OCI-LY1 (cell line): ENCODE measurements at regions not wholly inside any gene's neighbourhood (a gene's known extent, or its start where the extent isn't known, plus 50 kb on each side); places are given as distances from the start of the nearest gene placed in this dataset.
A peak's percentile ranks its signal among the peaks of the same experiment; 100 is the strongest.

ENCODE experiments used
- H2AFZ ChIP-seq: fragments of 200-600 bp; sonication (generic), shearing (Covaris generic); 2 replicates; pipeline ENCODE4 v1.6.0; 2014; ENCODE audit warnings: antibody characterized with exemption, mild to moderate bottlenecking, low read length
- H3F3A ChIP-seq: fragments of 200-600 bp; sonication (generic), shearing (Covaris generic); 2 replicates; pipeline ENCODE4 v1.6.0; 2014; ENCODE audit warnings: mild to moderate bottlenecking, antibody characterized with exemption, low read length, moderate library complexity; ENCODE audit not compliant: insufficient read depth
- H3K27ac ChIP-seq: fragments of 200-600 bp; sonication (generic); 2 replicates; pipeline ENCODE4 v1.5.1; 2014; ENCODE audit warnings: low read length, mixed run types, mild to moderate bottlenecking, low read depth; ENCODE audit not compliant: poor library complexity, severe bottlenecking
- H3K27me3 ChIP-seq: fragments of 200-600 bp; sonication (generic); 2 replicates; pipeline ENCODE4 v1.6.0; 2014; ENCODE audit warnings: antibody characterized with exemption, mild to moderate bottlenecking, low read length, moderate library complexity; ENCODE audit not compliant: insufficient read depth
- H3K36me3 ChIP-seq: fragments of 200-600 bp; sonication (generic); 2 replicates; pipeline ENCODE4 v1.6.1; 2014; ENCODE audit warnings: mild to moderate bottlenecking, antibody characterized with exemption, low read length, moderate library complexity, mixed read lengths; ENCODE audit not compliant: insufficient read depth
- H3K4me1 ChIP-seq: fragments of 200-600 bp; sonication (generic); 2 replicates; pipeline ENCODE4 v1.5.1; 2014; ENCODE audit warnings: mild to moderate bottlenecking, low read length, moderate library complexity; ENCODE audit not compliant: insufficient read depth, severe bottlenecking
- H3K4me2 ChIP-seq: fragments of 200-600 bp; sonication (generic), shearing (Covaris generic); 2 replicates; pipeline ENCODE4 v1.6.1; 2014; ENCODE audit warnings: low read length
- H3K4me3 ChIP-seq: fragments of 200-600 bp; sonication (generic); 2 replicates; pipeline ENCODE4 v1.5.1; 2014; ENCODE audit warnings: low read length, low read depth, mild to moderate bottlenecking, mixed read lengths; ENCODE audit not compliant: poor library complexity, severe bottlenecking
- H3K79me2 ChIP-seq: fragments of 200-600 bp; shearing (Covaris generic); 2 replicates; pipeline ENCODE4 v1.6.1; 2016; ENCODE audit warnings: mixed run types, low read length, mixed read lengths; ENCODE audit not compliant: insufficient read depth
- H3K9ac ChIP-seq: fragments of 200-600 bp; sonication (generic), shearing (Covaris generic); 2 replicates; pipeline ENCODE4 v1.6.1; 2014; ENCODE audit warnings: mild to moderate bottlenecking, low read length, mixed read lengths
- H3K9me2 ChIP-seq: fragments of 200-600 bp; sonication (generic), shearing (Covaris generic); 2 replicates; pipeline ENCODE4 v1.6.1; 2014; ENCODE audit warnings: low read depth, mild to moderate bottlenecking, low read length, mixed read lengths
- H3K9me3 ChIP-seq: fragments of 200-600 bp; shearing (Covaris generic); 2 replicates; pipeline ENCODE4 v1.6.1; 2014; ENCODE audit warnings: low read length, mixed read lengths
- H4K20me1 ChIP-seq: fragments of 200-600 bp; sonication (generic), shearing (Covaris generic); 2 replicates; pipeline ENCODE4 v1.6.0; 2016; ENCODE audit warnings: mild to moderate bottlenecking, low read length; ENCODE audit not compliant: insufficient read depth
- CTCF ChIP-seq: fragments of 200-600 bp; sonication (generic), shearing (Covaris generic); IDR thresholded peaks from 2 replicates; pipeline ENCODE4 v1.5.1; 2017; ENCODE audit warnings: mild to moderate bottlenecking, antibody characterized with exemption, low read length, moderate library complexity, mixed read lengths
- EZH2 ChIP-seq: fragments of 200-600 bp; sonication (generic), shearing (Covaris generic); IDR thresholded peaks from 2 replicates; pipeline ENCODE4 v1.8.0; 2017; ENCODE audit warnings: borderline replicate concordance, mixed run types, mild to moderate bottlenecking, antibody characterized with exemption, low read length, moderate library complexity, mixed read lengths

GRCh38 chr3:166177130-166177529, 339.9 kb upstream of the BCHE start:
- no peaks in the 10 kb centered on the region for H3K9me3 ChIP-seq
- H3K36me3 ChIP-seq, result no peaks in the 10 kb centered on the region
- no peak overlapping the region for H3K27ac ChIP-seq
- H4K20me1 ChIP-seq, result no peaks in the 10 kb centered on the region
- no peak overlapping the region for H3K4me2 ChIP-seq
- H3K9me2 ChIP-seq, result no peaks in the 10 kb centered on the region; the same call in 1 of the 2 replicates
- H3K4me3 ChIP-seq, result no peak overlapping the region
- TF ChIP-seq CTCF, result no peak
- no peak for TF ChIP-seq EZH2
- H3K27me3 ChIP-seq, result no peaks in the 10 kb centered on the region
- 0 out of 2 replicates have a peak overlapping the region, but pooled peaks have one; percentile 43 for H2AFZ ChIP-seq
- H3K9ac ChIP-seq, result no peak overlapping the region
- H3F3A ChIP-seq, result no peaks in the 10 kb centered on the region
- H3K79me2 ChIP-seq, result no peaks in the 10 kb centered on the region
- H3K4me1 ChIP-seq, result no peaks in the 10 kb centered on the region

GRCh38 chr3:166171695-166172094, 334.5 kb upstream of the BCHE start:
- H3K36me3 ChIP-seq, result no peaks in the 10 kb centered on the region
- no peaks in the 10 kb centered on the region for H4K20me1 ChIP-seq
- TF ChIP-seq EZH2, result no peak
- no peak for TF ChIP-seq CTCF
- H3K27me3 ChIP-seq, result no peaks in the 10 kb centered on the region
- no peaks in the 10 kb centered on the region for H3F3A ChIP-seq
- H3K4me3 ChIP-seq, result no peak overlapping the region
- H3K79me2 ChIP-seq, result no peaks in the 10 kb centered on the region
- no peaks in the 10 kb centered on the region; the same call in 1 of the 2 replicates for H3K9me2 ChIP-seq
- H2AFZ ChIP-seq, result no peak overlapping the region
- H3K4me1 ChIP-seq, result no peaks in the 10 kb centered on the region
- H3K4me2 ChIP-seq, result no peak overlapping the region
- H3K9ac ChIP-seq, result no peak overlapping the region
- H3K27ac ChIP-seq, result no peak overlapping the region
- no peaks in the 10 kb centered on the region for H3K9me3 ChIP-seq

- Histone ChIP-seq H3K4me2 (no peak overlapping the region), H3K27ac (no peak overlapping the region), H3K4me1 (no peaks in the 10 kb centered on the region), H2AFZ (no peak overlapping the region), H3F3A (no peaks in the 10 kb centered on the region), H3K36me3 (no peaks in the 10 kb centered on the region), H3K9ac (no peak overlapping the region), H3K79me2 (no peaks in the 10 kb centered on the region), H3K9me3 (no peaks in the 10 kb centered on the region), H4K20me1 (no peaks in the 10 kb centered on the region), H3K9me2 (no peaks in the 10 kb centered on the region), H3K4me3 (no peak overlapping the region), H3K27me3 (no peaks in the 10 kb centered on the region)
- TF ChIP-seq CTCF (no peak), EZH2 (no peak)
These were observed 332.5 kb upstream of the BCHE start for GRCh38 chr3:166169681-166170080.
